ENCODE measurements at regions not wholly inside any gene's neighbourhood (a gene's known extent, or its start where the extent isn't known, plus 50 kb on each side); places are given as distances from the start of the nearest gene placed in this dataset.
A peak's percentile ranks its signal among the peaks of the same experiment; 100 is the strongest.

GRCh38 chr2:53303012-53303578 lies 464.5 kb upstream of the CHAC2 start:
- no peaks in the 10 kb centered on the region for H3K4me1 ChIP-seq (ENCODE audit: control insufficient read depth in 1 of 2, insufficient read depth in 2 of 2, low read length in 2 of 2)
- no peak overlapping the region for H2BK120ac ChIP-seq (ENCODE audit: insufficient read depth, low read length, poor library complexity)
- no peak overlapping the region for H2AK5ac ChIP-seq (ENCODE audit: low read length)
- no peaks in the 10 kb centered on the region for H3K79me2 ChIP-seq (ENCODE audit: control insufficient read depth, insufficient read depth, low read length, poor library complexity)
- no peak overlapping the region for H4K91ac ChIP-seq (ENCODE audit: low read depth, low read length)
- H2BK12ac ChIP-seq (ENCODE audit: low read length): no peak overlapping the region
- no peak overlapping the region for H3K14ac ChIP-seq (ENCODE audit: low read length)
- H3K23ac ChIP-seq (ENCODE audit: low read length): no peak overlapping the region
- H3K79me1 ChIP-seq (ENCODE audit: low read length): no peaks in the 10 kb centered on the region
- DNase-seq: no peak
- no CpG with 5 or more reads among the region's 4 CpGs for WGBS (ENCODE audit: extremely low coverage, insufficient coverage, insufficient read length)
- no peaks in the 10 kb centered on the region for H3K9me3 ChIP-seq (ENCODE audit: insufficient read depth, low read depth, low read length)
- H3K9ac ChIP-seq (ENCODE audit: low read length): no peak overlapping the region
- H3K4me3 ChIP-seq (ENCODE audit: low read depth, low read length): no peak overlapping the region
- H4K12ac ChIP-seq (ENCODE audit: low read depth, low read length): no peak overlapping the region
- H4K8ac ChIP-seq (ENCODE audit: low read depth, low read length): no peak overlapping the region
- H3K27ac ChIP-seq (ENCODE audit: low read depth, low read length): no peak overlapping the region
- H3K4ac ChIP-seq (ENCODE audit: low read depth, low read length): no peak overlapping the region
- no peaks in the 10 kb centered on the region for H3K36me3 ChIP-seq (ENCODE audit: control insufficient read depth in 1 of 2, insufficient read depth in 2 of 2, low read length in 2 of 2)
- no peak overlapping the region for H3K4me2 ChIP-seq (ENCODE audit: low read length)
- H3K18ac ChIP-seq (ENCODE audit: low read length): no peak overlapping the region
- no peak overlapping the region for H2BK5ac ChIP-seq (ENCODE audit: low read depth, low read length, poor library complexity)
- no peaks in the 10 kb centered on the region for H3K27me3 ChIP-seq (ENCODE audit: insufficient read depth, low read length)
- no peak overlapping the region for H2AFZ ChIP-seq (ENCODE audit: insufficient read depth, low read length, poor library complexity)

- no peak overlapping the region for H3K9ac ChIP-seq (ENCODE audit: low read length)
- H4K12ac ChIP-seq (ENCODE audit: low read depth, low read length): no peak overlapping the region
- H2BK120ac ChIP-seq (ENCODE audit: insufficient read depth, low read length, poor library complexity): no peak overlapping the region
- no peak overlapping the region for H3K4me2 ChIP-seq (ENCODE audit: low read length)
- no peak overlapping the region for H3K4me3 ChIP-seq (ENCODE audit: low read depth, low read length)
- no peak overlapping the region for H2BK12ac ChIP-seq (ENCODE audit: low read length)
- H3K4me1 ChIP-seq (ENCODE audit: control insufficient read depth in 1 of 2, insufficient read depth in 2 of 2, low read length in 2 of 2): no peaks in the 10 kb centered on the region
- no peak overlapping the region for H3K18ac ChIP-seq (ENCODE audit: low read length)
- no peaks in the 10 kb centered on the region for H3K79me2 ChIP-seq (ENCODE audit: control insufficient read depth, insufficient read depth, low read length, poor library complexity)
- DNase-seq: no peak
- H3K27ac ChIP-seq (ENCODE audit: low read depth, low read length): no peak overlapping the region
- H3K14ac ChIP-seq (ENCODE audit: low read length): no peak overlapping the region
- no peak overlapping the region for H3K23ac ChIP-seq (ENCODE audit: low read length)
- no peak overlapping the region for H4K8ac ChIP-seq (ENCODE audit: low read depth, low read length)
- H4K91ac ChIP-seq (ENCODE audit: low read depth, low read length): no peak overlapping the region
- H3K4ac ChIP-seq (ENCODE audit: low read depth, low read length): no peak overlapping the region
- H3K9me3 ChIP-seq (ENCODE audit: insufficient read depth, low read depth, low read length): no peaks in the 10 kb centered on the region
- no peak overlapping the region for H2AFZ ChIP-seq (ENCODE audit: insufficient read depth, low read length, poor library complexity)
- H2AK5ac ChIP-seq (ENCODE audit: low read length): no peak overlapping the region
- H2BK5ac ChIP-seq (ENCODE audit: low read depth, low read length, poor library complexity): no peak overlapping the region
- no peaks in the 10 kb centered on the region for H3K79me1 ChIP-seq (ENCODE audit: low read length)
- WGBS (ENCODE audit: extremely low coverage, insufficient coverage, insufficient read length): no CpG with 5 or more reads among the region's 1 CpG
- no peaks in the 10 kb centered on the region for H3K36me3 ChIP-seq (ENCODE audit: control insufficient read depth in 1 of 2, insufficient read depth in 2 of 2, low read length in 2 of 2)
- H3K27me3 ChIP-seq (ENCODE audit: insufficient read depth, low read length): no peaks in the 10 kb centered on the region
These were observed 465.1 kb upstream of the CHAC2 start for GRCh38 chr2:53302455-53302854.

- H3K36me3 ChIP-seq (ENCODE audit: control insufficient read depth in 1 of 2, insufficient read depth in 2 of 2, low read length in 2 of 2): no peaks in the 10 kb centered on the region
- H3K4ac ChIP-seq (ENCODE audit: low read depth, low read length): no peak overlapping the region
- no peak overlapping the region for H3K4me3 ChIP-seq (ENCODE audit: low read depth, low read length)
- H3K4me1 ChIP-seq (ENCODE audit: control insufficient read depth in 1 of 2, insufficient read depth in 2 of 2, low read length in 2 of 2): no peaks in the 10 kb centered on the region
- no peak overlapping the region for H2BK120ac ChIP-seq (ENCODE audit: insufficient read depth, low read length, poor library complexity)
- no peak overlapping the region for H2AK5ac ChIP-seq (ENCODE audit: low read length)
- H3K14ac ChIP-seq (ENCODE audit: low read length): no peak overlapping the region
- H2BK12ac ChIP-seq (ENCODE audit: low read length): no peak overlapping the region
- H2AFZ ChIP-seq (ENCODE audit: insufficient read depth, low read length, poor library complexity): no peak overlapping the region
- H3K4me2 ChIP-seq (ENCODE audit: low read length): no peak overlapping the region
- H3K79me1 ChIP-seq (ENCODE audit: low read length): no peaks in the 10 kb centered on the region
- H4K91ac ChIP-seq (ENCODE audit: low read depth, low read length): no peak overlapping the region
- peak in 1 of 2 donors; percentile 40 for DNase-seq
- H4K8ac ChIP-seq (ENCODE audit: low read depth, low read length): no peak overlapping the region
- H2BK5ac ChIP-seq (ENCODE audit: low read depth, low read length, poor library complexity): no peak overlapping the region
- no peaks in the 10 kb centered on the region for H3K27me3 ChIP-seq (ENCODE audit: insufficient read depth, low read length)
- H3K9ac ChIP-seq (ENCODE audit: low read length): no peak overlapping the region
- H3K9me3 ChIP-seq (ENCODE audit: insufficient read depth, low read depth, low read length): no peaks in the 10 kb centered on the region
- no peak overlapping the region for H3K27ac ChIP-seq (ENCODE audit: low read depth, low read length)
- H3K18ac ChIP-seq (ENCODE audit: low read length): no peak overlapping the region
- H3K23ac ChIP-seq (ENCODE audit: low read length): no peak overlapping the region
- no peak overlapping the region for H4K12ac ChIP-seq (ENCODE audit: low read depth, low read length)
- no peaks in the 10 kb centered on the region for H3K79me2 ChIP-seq (ENCODE audit: control insufficient read depth, insufficient read depth, low read length, poor library complexity)
These were observed 478.1 kb upstream of the CHAC2 start for GRCh38 chr2:53289309-53290006.

GRCh38 chr2:53286345-53286744 lies 481.3 kb upstream of the CHAC2 start:
- no peak overlapping the region for H2BK120ac ChIP-seq (ENCODE audit: insufficient read depth, low read length, poor library complexity)
- no peak overlapping the region for H2BK5ac ChIP-seq (ENCODE audit: low read depth, low read length, poor library complexity)
- H3K4ac ChIP-seq (ENCODE audit: low read depth, low read length): no peak overlapping the region
- H3K4me2 ChIP-seq (ENCODE audit: low read length): no peak overlapping the region
- H3K36me3 ChIP-seq (ENCODE audit: control insufficient read depth in 1 of 2, insufficient read depth in 2 of 2, low read length in 2 of 2): no peaks in the 10 kb centered on the region
- no peaks in the 10 kb centered on the region for H3K27me3 ChIP-seq (ENCODE audit: insufficient read depth, low read length)
- no peak overlapping the region for H2BK12ac ChIP-seq (ENCODE audit: low read length)
- no peak overlapping the region for H3K23ac ChIP-seq (ENCODE audit: low read length)
- no peaks in the 10 kb centered on the region for H3K4me1 ChIP-seq (ENCODE audit: control insufficient read depth in 1 of 2, insufficient read depth in 2 of 2, low read length in 2 of 2)
- no peak overlapping the region for H4K91ac ChIP-seq (ENCODE audit: low read depth, low read length)
- H3K27ac ChIP-seq (ENCODE audit: low read depth, low read length): no peak overlapping the region
- H3K9me3 ChIP-seq (ENCODE audit: insufficient read depth, low read depth, low read length): no peaks in the 10 kb centered on the region
- no peaks in the 10 kb centered on the region for H3K79me2 ChIP-seq (ENCODE audit: control insufficient read depth, insufficient read depth, low read length, poor library complexity)
- no peak overlapping the region for H3K9ac ChIP-seq (ENCODE audit: low read length)
- DNase-seq: peak; percentile 2 to 6
- H3K4me3 ChIP-seq (ENCODE audit: low read depth, low read length): no peak overlapping the region
- no peak overlapping the region for H2AFZ ChIP-seq (ENCODE audit: insufficient read depth, low read length, poor library complexity)
- H2AK5ac ChIP-seq (ENCODE audit: low read length): no peak overlapping the region
- H4K8ac ChIP-seq (ENCODE audit: low read depth, low read length): no peak overlapping the region
- no peak overlapping the region for H3K14ac ChIP-seq (ENCODE audit: low read length)
- no peak overlapping the region for H3K18ac ChIP-seq (ENCODE audit: low read length)
- H4K12ac ChIP-seq (ENCODE audit: low read depth, low read length): no peak overlapping the region
- no CpG with 5 or more reads among the region's 2 CpGs for WGBS (ENCODE audit: extremely low coverage, insufficient coverage, insufficient read length)
- no peaks in the 10 kb centered on the region for H3K79me1 ChIP-seq (ENCODE audit: low read length)

Data from trophoblast cell (in vitro differentiated cells and primary cell).